ENCODE measurements at regions not wholly inside any gene's neighbourhood (a gene's known extent, or its start where the extent isn't known, plus 50 kb on each side); places are given as distances from the start of the nearest gene placed in this dataset.
"Not testable (repeated sequence)": the region's sequence is repeated elsewhere in the genome, so short reads cannot be mapped to it uniquely, and the experiment has no call there.

DNA sequence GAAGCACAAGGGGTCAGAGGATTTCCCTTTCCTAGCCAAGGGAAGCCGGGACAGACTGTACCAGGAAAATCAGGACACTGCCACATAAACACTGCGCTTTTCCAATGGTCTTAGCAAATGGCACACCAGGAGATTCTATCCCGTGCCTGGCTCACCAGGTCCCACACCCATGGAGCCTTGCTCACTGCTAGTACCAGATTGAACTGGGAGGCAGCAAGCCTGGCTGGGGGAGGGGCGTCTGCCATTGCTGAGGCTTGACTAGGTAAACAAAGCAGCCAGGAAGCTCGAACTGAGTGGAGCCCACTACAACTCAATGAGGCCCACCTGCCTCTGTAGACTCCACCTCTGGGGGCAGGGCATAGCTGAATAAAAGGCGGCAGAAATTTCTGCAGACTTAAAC lies 511.8 kb upstream of the PRR20A start:
- not testable (repeated sequence) for H3K9ac ChIP-seq (ENCODE audit: low read length); H3K4me3 ChIP-seq (ENCODE audit: low read length); H3K9me3 ChIP-seq (ENCODE audit: control insufficient read depth, low read depth, low read length); H3K4me1 ChIP-seq (ENCODE audit: control insufficient read depth, low read depth, low read length); H3K36me3 ChIP-seq (ENCODE audit: control insufficient read depth, low read depth, low read length); H3K27ac ChIP-seq (ENCODE audit: low read length); H3K27me3 ChIP-seq (ENCODE audit: control insufficient read depth, insufficient read depth, low read length)

DNA sequence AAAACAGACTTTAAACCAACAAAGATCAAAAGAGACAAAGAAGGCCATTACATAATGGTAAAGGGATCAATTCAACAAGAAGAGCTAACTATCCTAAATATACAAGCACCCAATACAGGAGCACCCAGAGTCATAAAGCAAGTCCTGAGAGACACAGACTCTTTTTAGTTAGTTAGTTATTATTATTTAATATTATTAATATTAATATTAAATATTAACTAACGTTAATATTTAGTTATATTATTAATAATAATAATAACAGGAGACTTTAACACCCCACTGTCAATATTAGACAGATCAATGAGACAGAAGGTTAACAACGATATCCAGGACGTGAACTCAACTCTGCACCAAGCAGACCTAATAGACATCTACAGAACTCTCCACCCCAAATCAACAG lies 509.7 kb upstream of the PRR20A start:
- not testable (repeated sequence) for H3K9me3 ChIP-seq (ENCODE audit: control insufficient read depth, low read depth, low read length); H3K4me3 ChIP-seq (ENCODE audit: low read length); H3K27ac ChIP-seq (ENCODE audit: low read length); H3K9ac ChIP-seq (ENCODE audit: low read length); H3K36me3 ChIP-seq (ENCODE audit: control insufficient read depth, low read depth, low read length); H3K27me3 ChIP-seq (ENCODE audit: control insufficient read depth, insufficient read depth, low read length); H3K4me1 ChIP-seq (ENCODE audit: control insufficient read depth, low read depth, low read length)

GRCh38 chr13:56653043-56653442 lies 487.7 kb upstream of the PRR20A start:
- H3K4me1 ChIP-seq (ENCODE audit: control insufficient read depth, low read depth, low read length) = no peaks in the 10 kb centered on the region
- H3K27ac ChIP-seq (ENCODE audit: low read length) = no peak overlapping the region
- H3K27me3 ChIP-seq (ENCODE audit: control insufficient read depth, insufficient read depth, low read length) = no peaks in the 10 kb centered on the region
- peaks cover under 1% of the 10 kb centered on the region for H3K9me3 ChIP-seq (ENCODE audit: control insufficient read depth, low read depth, low read length)
- no peak overlapping the region for H3K9ac ChIP-seq (ENCODE audit: low read length)
- no peak overlapping the region for H3K4me3 ChIP-seq (ENCODE audit: low read length)
- H3K36me3 ChIP-seq (ENCODE audit: control insufficient read depth, low read depth, low read length) = no peaks in the 10 kb centered on the region

DNA sequence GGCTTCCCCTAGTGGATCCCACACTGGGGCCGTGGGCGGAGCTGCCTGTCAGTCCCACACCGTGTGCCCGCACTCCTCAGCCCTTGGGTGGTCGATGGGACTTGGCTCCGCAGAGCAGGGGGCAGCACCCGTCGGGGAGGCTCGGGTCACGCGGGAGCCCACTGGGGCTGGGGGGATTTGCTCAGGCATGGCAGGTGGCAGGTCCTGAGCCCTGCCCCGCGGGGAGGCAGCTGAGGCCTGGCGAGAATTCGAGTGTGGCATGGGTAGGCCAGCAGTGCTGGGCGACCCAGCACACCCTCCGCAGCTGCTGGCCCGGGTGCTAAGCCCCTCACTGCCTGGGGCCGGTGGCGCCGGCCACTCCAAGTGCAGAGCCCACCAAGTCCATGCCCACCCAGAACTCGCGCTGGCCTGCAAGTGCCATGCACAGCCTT lies 481.7 kb upstream of the PRR20A start:
- no peak overlapping the region for H3K27ac ChIP-seq (ENCODE audit: low read length)
- no peaks in the 10 kb centered on the region for H3K27me3 ChIP-seq (ENCODE audit: control insufficient read depth, insufficient read depth, low read length)
- H3K4me3 ChIP-seq (ENCODE audit: low read length) = no peak overlapping the region
- H3K9ac ChIP-seq (ENCODE audit: low read length) = no peak overlapping the region
- H3K36me3 ChIP-seq (ENCODE audit: control insufficient read depth, low read depth, low read length) = no peaks in the 10 kb centered on the region
- H3K4me1 ChIP-seq (ENCODE audit: control insufficient read depth, low read depth, low read length) = no peaks in the 10 kb centered on the region
- H3K9me3 ChIP-seq (ENCODE audit: control insufficient read depth, low read depth, low read length) = peaks cover 13% of the 10 kb centered on the region

DNA sequence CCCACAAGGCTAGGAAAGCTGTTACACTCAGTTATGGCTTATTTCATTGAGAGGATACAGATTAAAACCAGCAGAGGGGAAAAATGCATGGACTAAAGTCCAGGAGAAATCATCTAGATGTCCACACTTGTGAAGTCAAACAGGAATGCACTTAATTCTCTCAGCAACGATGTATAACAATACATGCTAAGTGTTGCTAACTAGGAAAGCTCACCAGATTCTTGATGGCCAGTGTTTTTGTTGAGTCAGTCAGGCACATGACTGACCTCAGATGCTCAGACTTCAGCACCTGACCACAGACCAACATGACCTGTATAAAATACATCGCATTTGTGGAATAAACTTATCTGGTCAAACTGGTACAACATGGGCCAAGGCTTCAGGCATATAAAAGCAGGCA lies 470.2 kb upstream of the PRR20A start:
- H3K27me3 ChIP-seq (ENCODE audit: control insufficient read depth, insufficient read depth, low read length) = no peaks in the 10 kb centered on the region
- H3K4me1 ChIP-seq (ENCODE audit: control insufficient read depth, low read depth, low read length) = no peaks in the 10 kb centered on the region
- H3K9me3 ChIP-seq (ENCODE audit: control insufficient read depth, low read depth, low read length) = no peaks in the 10 kb centered on the region
- no peak overlapping the region for H3K27ac ChIP-seq (ENCODE audit: low read length)
- H3K9ac ChIP-seq (ENCODE audit: low read length) = no peak overlapping the region
- H3K4me3 ChIP-seq (ENCODE audit: low read length) = no peak overlapping the region
- no peaks in the 10 kb centered on the region for H3K36me3 ChIP-seq (ENCODE audit: control insufficient read depth, low read depth, low read length)

GRCh38 chr13:56681404-56681803 lies 459.3 kb upstream of the PRR20A start:
- Histone ChIP-seq H3K9me3 (ENCODE audit: control insufficient read depth, low read depth, low read length) (peaks cover 4% of the 10 kb centered on the region), H3K36me3 (ENCODE audit: control insufficient read depth, low read depth, low read length) (no peaks in the 10 kb centered on the region), H3K4me3 (ENCODE audit: low read length) (no peak overlapping the region), H3K9ac (ENCODE audit: low read length) (no peak overlapping the region), H3K27ac (ENCODE audit: low read length) (no peak overlapping the region), H3K4me1 (ENCODE audit: control insufficient read depth, low read depth, low read length) (no peaks in the 10 kb centered on the region), H3K27me3 (ENCODE audit: control insufficient read depth, insufficient read depth, low read length) (no peaks in the 10 kb centered on the region)

- H3K27ac ChIP-seq (ENCODE audit: low read length) = no peak overlapping the region
- no peaks in the 10 kb centered on the region for H3K27me3 ChIP-seq (ENCODE audit: control insufficient read depth, insufficient read depth, low read length)
- no peaks in the 10 kb centered on the region for H3K36me3 ChIP-seq (ENCODE audit: control insufficient read depth, low read depth, low read length)
- no peak overlapping the region for H3K4me3 ChIP-seq (ENCODE audit: low read length)
- H3K4me1 ChIP-seq (ENCODE audit: control insufficient read depth, low read depth, low read length) = no peaks in the 10 kb centered on the region
- H3K9me3 ChIP-seq (ENCODE audit: control insufficient read depth, low read depth, low read length) = no peaks in the 10 kb centered on the region
- H3K9ac ChIP-seq (ENCODE audit: low read length) = no peak overlapping the region
Observed at GRCh38 chr13:56687131-56687530, 453.6 kb upstream of the PRR20A start.

- H3K4me3 ChIP-seq (ENCODE audit: low read length) = no peak overlapping the region
- H3K9me3 ChIP-seq (ENCODE audit: control insufficient read depth, low read depth, low read length) = no peaks in the 10 kb centered on the region
- H3K36me3 ChIP-seq (ENCODE audit: control insufficient read depth, low read depth, low read length) = no peaks in the 10 kb centered on the region
- H3K9ac ChIP-seq (ENCODE audit: low read length) = no peak overlapping the region
- no peak overlapping the region for H3K27ac ChIP-seq (ENCODE audit: low read length)
- no peaks in the 10 kb centered on the region for H3K4me1 ChIP-seq (ENCODE audit: control insufficient read depth, low read depth, low read length)
- no peaks in the 10 kb centered on the region for H3K27me3 ChIP-seq (ENCODE audit: control insufficient read depth, insufficient read depth, low read length)
Observed at GRCh38 chr13:56697011-56697410, 443.7 kb upstream of the PRR20A start.

- H3K9me3 ChIP-seq (ENCODE audit: control insufficient read depth, low read depth, low read length) = no peaks in the 10 kb centered on the region
- H3K9ac ChIP-seq (ENCODE audit: low read length) = no peak overlapping the region
- H3K4me1 ChIP-seq (ENCODE audit: control insufficient read depth, low read depth, low read length) = no peaks in the 10 kb centered on the region
- no peak overlapping the region for H3K4me3 ChIP-seq (ENCODE audit: low read length)
- H3K36me3 ChIP-seq (ENCODE audit: control insufficient read depth, low read depth, low read length) = no peaks in the 10 kb centered on the region
- H3K27me3 ChIP-seq (ENCODE audit: control insufficient read depth, insufficient read depth, low read length) = no peaks in the 10 kb centered on the region
- H3K27ac ChIP-seq (ENCODE audit: low read length) = no peak overlapping the region
Observed at GRCh38 chr13:56700324-56700723, 440.4 kb upstream of the PRR20A start.

DNA sequence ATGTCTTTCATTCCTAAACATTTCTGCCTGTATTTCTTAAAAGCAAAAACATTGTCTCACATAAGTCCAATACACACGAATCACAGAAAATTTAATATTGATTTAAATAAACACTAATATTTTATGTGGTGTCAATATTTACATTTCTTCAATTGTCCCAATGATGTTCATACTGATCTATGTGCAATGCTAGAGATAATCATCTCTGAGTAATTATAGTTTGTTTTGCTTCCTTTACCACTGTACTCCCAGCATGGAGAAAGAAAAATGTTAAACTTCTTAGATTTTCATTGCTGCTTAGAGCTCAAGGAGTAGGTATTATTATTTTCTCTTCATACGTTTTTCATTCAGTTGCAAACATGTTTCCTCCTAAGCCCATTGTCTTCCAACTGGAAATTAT lies 434.2 kb upstream of the PRR20A start:
- Histone ChIP-seq H3K27me3 (ENCODE audit: control insufficient read depth, insufficient read depth, low read length) (no peaks in the 10 kb centered on the region), H3K36me3 (ENCODE audit: control insufficient read depth, low read depth, low read length) (no peaks in the 10 kb centered on the region), H3K9ac (ENCODE audit: low read length) (no peak overlapping the region), H3K27ac (ENCODE audit: low read length) (no peak overlapping the region), H3K4me3 (ENCODE audit: low read length) (no peak overlapping the region), H3K9me3 (ENCODE audit: control insufficient read depth, low read depth, low read length) (no peaks in the 10 kb centered on the region), H3K4me1 (ENCODE audit: control insufficient read depth, low read depth, low read length) (no peaks in the 10 kb centered on the region)

DNA sequence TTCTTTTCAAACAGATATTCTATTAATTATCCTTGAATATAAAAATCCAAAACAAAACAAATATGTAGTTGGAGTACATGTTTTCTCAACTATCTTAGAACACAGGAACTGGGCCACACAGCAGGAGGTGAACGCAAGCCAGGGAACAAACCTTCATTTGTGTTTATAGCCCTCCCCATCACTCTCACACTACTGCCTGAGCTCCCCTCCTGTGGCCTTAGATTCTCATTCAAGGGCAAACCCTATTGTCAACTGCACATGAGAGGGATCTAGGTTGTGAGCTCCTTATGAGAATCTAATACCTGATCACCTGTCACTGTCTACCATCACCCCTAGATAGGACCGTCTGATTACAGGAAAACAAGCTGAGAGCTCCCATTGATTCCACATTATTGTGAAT lies 427.1 kb upstream of the PRR20A start:
- H3K4me1 ChIP-seq (ENCODE audit: control insufficient read depth, low read depth, low read length) = no peaks in the 10 kb centered on the region
- H3K9ac ChIP-seq (ENCODE audit: low read length) = no peak overlapping the region
- H3K27ac ChIP-seq (ENCODE audit: low read length) = no peak overlapping the region
- no peak overlapping the region for H3K4me3 ChIP-seq (ENCODE audit: low read length)
- no peaks in the 10 kb centered on the region for H3K27me3 ChIP-seq (ENCODE audit: control insufficient read depth, insufficient read depth, low read length)
- H3K9me3 ChIP-seq (ENCODE audit: control insufficient read depth, low read depth, low read length) = no peaks in the 10 kb centered on the region
- no peaks in the 10 kb centered on the region for H3K36me3 ChIP-seq (ENCODE audit: control insufficient read depth, low read depth, low read length)

DNA sequence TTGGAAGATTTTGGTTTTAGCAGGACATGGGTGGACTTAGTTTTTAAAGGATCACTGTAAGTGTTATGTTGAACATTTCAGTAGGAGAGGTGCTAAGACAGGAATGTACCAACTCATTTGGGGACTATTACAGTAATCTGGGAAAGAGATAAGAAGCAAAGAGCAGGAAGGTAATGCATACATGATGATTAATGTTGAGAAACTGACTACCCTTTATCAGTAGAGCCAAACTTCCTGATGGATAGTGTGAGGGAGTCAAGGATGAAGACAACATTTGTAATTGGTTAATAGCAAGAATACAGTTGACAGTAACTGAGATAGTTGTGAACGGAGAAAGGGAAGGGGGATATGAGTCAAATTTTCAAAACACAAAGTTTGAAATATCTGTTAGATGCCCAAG lies 421.9 kb upstream of the PRR20A start:
- Histone ChIP-seq H3K9me3 (ENCODE audit: control insufficient read depth, low read depth, low read length) (no peaks in the 10 kb centered on the region), H3K27me3 (ENCODE audit: control insufficient read depth, insufficient read depth, low read length) (no peaks in the 10 kb centered on the region), H3K4me3 (ENCODE audit: low read length) (no peak overlapping the region), H3K4me1 (ENCODE audit: control insufficient read depth, low read depth, low read length) (no peaks in the 10 kb centered on the region), H3K9ac (ENCODE audit: low read length) (no peak overlapping the region), H3K27ac (ENCODE audit: low read length) (no peak overlapping the region), H3K36me3 (ENCODE audit: control insufficient read depth, low read depth, low read length) (no peaks in the 10 kb centered on the region)

DNA sequence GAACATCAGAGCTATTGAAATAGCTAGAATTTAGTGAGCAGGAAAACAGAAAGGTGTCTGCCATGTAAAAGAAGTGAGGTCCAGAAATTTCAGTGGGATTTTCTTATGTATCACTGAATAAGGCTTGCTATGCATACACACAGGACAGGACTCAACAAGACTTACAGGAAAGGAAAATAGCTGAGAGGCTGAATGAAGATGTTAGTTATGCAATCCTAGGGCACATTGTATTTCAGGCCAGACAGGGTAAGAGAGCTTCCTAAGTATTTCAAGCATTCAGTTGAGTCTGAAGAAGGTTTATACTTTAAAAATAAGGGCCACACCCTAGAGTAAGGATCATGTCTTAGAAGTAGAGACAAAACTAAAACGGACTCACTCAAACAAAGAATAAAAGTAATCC lies 419.9 kb upstream of the PRR20A start:
- Histone ChIP-seq H3K4me1 (ENCODE audit: control insufficient read depth, low read depth, low read length) (no peaks in the 10 kb centered on the region), H3K36me3 (ENCODE audit: control insufficient read depth, low read depth, low read length) (no peaks in the 10 kb centered on the region), H3K27ac (ENCODE audit: low read length) (no peak overlapping the region), H3K4me3 (ENCODE audit: low read length) (no peak overlapping the region), H3K9me3 (ENCODE audit: control insufficient read depth, low read depth, low read length) (no peaks in the 10 kb centered on the region), H3K9ac (ENCODE audit: low read length) (no peak overlapping the region), H3K27me3 (ENCODE audit: control insufficient read depth, insufficient read depth, low read length) (no peaks in the 10 kb centered on the region)
